ENCODE measurements at regions not wholly inside any gene's neighbourhood (a gene's known extent, or its start where the extent isn't known, plus 50 kb on each side); places are given as distances from the start of the nearest gene placed in this dataset.

DNA sequence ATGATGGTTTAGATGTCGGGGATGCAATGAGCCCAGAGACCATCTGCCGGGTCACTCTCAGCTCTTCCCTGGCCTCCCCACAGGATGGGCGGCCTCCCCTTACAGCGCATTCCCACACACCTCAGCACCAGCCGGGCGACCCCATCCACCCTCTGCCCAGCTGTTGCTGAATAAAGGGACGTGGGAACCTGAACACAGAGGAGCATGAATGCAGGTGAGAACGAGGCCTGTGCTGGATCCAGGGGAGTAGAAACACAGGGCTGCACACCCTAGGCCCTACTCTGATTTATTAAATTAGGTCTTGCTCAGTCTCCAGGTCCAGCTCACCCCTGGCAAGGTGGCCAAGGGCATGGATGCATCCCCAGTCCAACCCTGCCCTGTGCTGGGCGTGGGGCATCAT, 180.5 kb downstream of the CTTN start:
- TF ChIP-seq, protein P1, sequence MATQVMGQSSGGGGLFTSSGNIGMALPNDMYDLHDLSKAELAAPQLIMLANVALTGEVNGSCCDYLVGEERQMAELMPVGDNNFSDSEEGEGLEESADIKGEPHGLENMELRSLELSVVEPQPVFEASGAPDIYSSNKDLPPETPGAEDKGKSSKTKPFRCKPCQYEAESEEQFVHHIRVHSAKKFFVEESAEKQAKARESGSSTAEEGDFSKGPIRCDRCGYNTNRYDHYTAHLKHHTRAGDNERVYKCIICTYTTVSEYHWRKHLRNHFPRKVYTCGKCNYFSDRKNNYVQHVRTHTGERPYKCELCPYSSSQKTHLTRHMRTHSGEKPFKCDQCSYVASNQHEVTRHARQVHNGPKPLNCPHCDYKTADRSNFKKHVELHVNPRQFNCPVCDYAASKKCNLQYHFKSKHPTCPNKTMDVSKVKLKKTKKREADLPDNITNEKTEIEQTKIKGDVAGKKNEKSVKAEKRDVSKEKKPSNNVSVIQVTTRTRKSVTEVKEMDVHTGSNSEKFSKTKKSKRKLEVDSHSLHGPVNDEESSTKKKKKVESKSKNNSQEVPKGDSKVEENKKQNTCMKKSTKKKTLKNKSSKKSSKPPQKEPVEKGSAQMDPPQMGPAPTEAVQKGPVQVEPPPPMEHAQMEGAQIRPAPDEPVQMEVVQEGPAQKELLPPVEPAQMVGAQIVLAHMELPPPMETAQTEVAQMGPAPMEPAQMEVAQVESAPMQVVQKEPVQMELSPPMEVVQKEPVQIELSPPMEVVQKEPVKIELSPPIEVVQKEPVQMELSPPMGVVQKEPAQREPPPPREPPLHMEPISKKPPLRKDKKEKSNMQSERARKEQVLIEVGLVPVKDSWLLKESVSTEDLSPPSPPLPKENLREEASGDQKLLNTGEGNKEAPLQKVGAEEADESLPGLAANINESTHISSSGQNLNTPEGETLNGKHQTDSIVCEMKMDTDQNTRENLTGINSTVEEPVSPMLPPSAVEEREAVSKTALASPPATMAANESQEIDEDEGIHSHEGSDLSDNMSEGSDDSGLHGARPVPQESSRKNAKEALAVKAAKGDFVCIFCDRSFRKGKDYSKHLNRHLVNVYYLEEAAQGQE (IDR thresholded peaks at IDR 0.05; ENCODE audit: low read depth): no peak
- TF ChIP-seq EP300 (IDR thresholded peaks at IDR 0.05; ENCODE audit: borderline replicate concordance): no peak
